ENCODE measurements at regions not wholly inside any gene's neighbourhood (a gene's known extent, or its start where the extent isn't known, plus 50 kb on each side); places are given as distances from the start of the nearest gene placed in this dataset.

- H3K36me3 ChIP-seq (replicated peaks in 1 of 2; ENCODE audit: control extremely low read depth in 1 of 2, control insufficient read depth in 1 of 2, extremely low read depth in 1 of 2, insufficient read depth in 2 of 2, low read length in 1 of 2) = no peaks in the 10 kb centered on the region
- Mint-ChIP-seq H3K27me3 (peaks cover 10% of the 10 kb centered on the region), H3K9me3 (ENCODE audit: insufficient read depth) (peaks cover 2% of the 10 kb centered on the region), H3K4me3 (no peak overlapping the region), H3K27ac (no peak overlapping the region), H3K4me1 (no peaks in the 10 kb centered on the region)
- no peaks in the 10 kb centered on the region for H3K4me1 ChIP-seq (ENCODE audit: control insufficient read depth in 2 of 2, insufficient read depth in 2 of 2, low read length in 2 of 2)
- WGBS (ENCODE audit: insufficient coverage) = no CpG with 5 or more reads among the region's 2 CpGs
- no peak overlapping the region for H3K4me2 ChIP-seq (replicated peaks; ENCODE audit: low read depth, low read length, poor library complexity, severe bottlenecking)
- H2AFZ ChIP-seq (ENCODE audit: insufficient read depth, low read depth, low read length, poor library complexity, severe bottlenecking) = no peak overlapping the region
- no peaks in the 10 kb centered on the region for H3K79me2 ChIP-seq (ENCODE audit: control insufficient read depth, insufficient read depth, low read length)
- no peak for DNase-seq
- H3K9ac ChIP-seq (ENCODE audit: low read length) = no peak overlapping the region
- TF ChIP-seq, protein P1, sequence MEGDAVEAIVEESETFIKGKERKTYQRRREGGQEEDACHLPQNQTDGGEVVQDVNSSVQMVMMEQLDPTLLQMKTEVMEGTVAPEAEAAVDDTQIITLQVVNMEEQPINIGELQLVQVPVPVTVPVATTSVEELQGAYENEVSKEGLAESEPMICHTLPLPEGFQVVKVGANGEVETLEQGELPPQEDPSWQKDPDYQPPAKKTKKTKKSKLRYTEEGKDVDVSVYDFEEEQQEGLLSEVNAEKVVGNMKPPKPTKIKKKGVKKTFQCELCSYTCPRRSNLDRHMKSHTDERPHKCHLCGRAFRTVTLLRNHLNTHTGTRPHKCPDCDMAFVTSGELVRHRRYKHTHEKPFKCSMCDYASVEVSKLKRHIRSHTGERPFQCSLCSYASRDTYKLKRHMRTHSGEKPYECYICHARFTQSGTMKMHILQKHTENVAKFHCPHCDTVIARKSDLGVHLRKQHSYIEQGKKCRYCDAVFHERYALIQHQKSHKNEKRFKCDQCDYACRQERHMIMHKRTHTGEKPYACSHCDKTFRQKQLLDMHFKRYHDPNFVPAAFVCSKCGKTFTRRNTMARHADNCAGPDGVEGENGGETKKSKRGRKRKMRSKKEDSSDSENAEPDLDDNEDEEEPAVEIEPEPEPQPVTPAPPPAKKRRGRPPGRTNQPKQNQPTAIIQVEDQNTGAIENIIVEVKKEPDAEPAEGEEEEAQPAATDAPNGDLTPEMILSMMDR (IDR thresholded peaks at IDR 0.05) = no peak
- no peak for TF ChIP-seq EZH2 (IDR thresholded peaks at IDR 0.05; ENCODE audit: borderline replicate concordance, insufficient read depth, low read depth, low read length, poor library complexity, severe bottlenecking)
- no peaks in the 10 kb centered on the region for H4K20me1 ChIP-seq (ENCODE audit: control insufficient read depth, insufficient read depth, low read length, poor library complexity, severe bottlenecking)
- H3K9me3 ChIP-seq (ENCODE audit: control extremely low read depth in 1 of 3, control insufficient read depth in 2 of 3, insufficient read depth in 1 of 3, low read length in 2 of 3) = no peaks in the 10 kb centered on the region
- ChIA-PET POLR2A (no interaction called here), CTCF (no interaction called here)
- H3K4me3 ChIP-seq (ENCODE audit: control extremely low read depth in 1 of 5, extremely low read depth in 1 of 5, insufficient read depth in 1 of 5, low read depth in 2 of 5, low read length in 4 of 5) = no peak overlapping the region
- H3K27ac ChIP-seq (ENCODE audit: low read length in 2 of 2) = no peak overlapping the region
- H3K27me3 ChIP-seq (replicated peaks in 1 of 4; ENCODE audit: control extremely low read depth in 1 of 4, control insufficient read depth in 3 of 4, insufficient read depth in 4 of 4, low read length in 3 of 4) = no peaks in the 10 kb centered on the region
- no peak for ATAC-seq (ENCODE audit: low read depth)
- intact Hi-C loops (cut with micrococcal nuclease) = no loop called here
Observed at GRCh38 chr2:160582081-160582480, 88.5 kb upstream of the RBMS1 start.

DNA sequence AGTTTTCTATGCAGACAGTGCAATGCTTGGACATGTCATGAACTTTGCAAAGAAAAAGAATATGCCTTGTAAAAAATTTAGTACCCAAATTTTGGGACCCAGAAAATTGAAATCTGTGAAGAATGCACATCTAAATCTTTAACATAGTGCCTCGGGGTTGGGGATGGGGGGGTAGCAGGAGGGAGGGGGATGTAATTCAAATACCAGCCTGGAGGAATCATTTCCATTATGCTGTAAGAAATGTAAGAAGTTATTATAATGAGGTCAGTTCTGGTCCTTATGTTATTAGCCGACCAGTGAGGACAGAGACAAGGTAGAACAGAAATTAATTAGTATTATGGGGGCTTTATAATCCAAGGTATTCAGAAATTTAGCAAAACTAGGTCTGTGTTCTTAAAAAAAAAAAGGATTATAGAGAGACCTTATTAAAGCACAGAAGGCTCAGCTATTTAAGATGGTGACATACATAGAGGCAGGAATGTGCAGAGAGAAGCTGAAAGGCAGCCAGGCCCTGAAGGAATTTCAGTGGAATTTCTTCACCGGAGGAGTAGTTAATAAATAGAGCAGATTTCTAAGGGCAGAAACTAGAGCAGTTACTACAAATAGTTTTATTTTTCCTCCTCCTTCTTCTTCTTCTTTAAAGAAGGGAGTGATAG is 89.0 kb upstream of the RBMS1 start:
- DNase-seq (no peak), ATAC-seq (ENCODE audit: low read depth) (no peak)
- Histone ChIP-seq H3K27me3 (replicated peaks in 1 of 4; ENCODE audit: control extremely low read depth in 1 of 4, control insufficient read depth in 3 of 4, insufficient read depth in 4 of 4, low read length in 3 of 4) (no peaks in the 10 kb centered on the region), H3K36me3 (replicated peaks in 1 of 2; ENCODE audit: control extremely low read depth in 1 of 2, control insufficient read depth in 1 of 2, extremely low read depth in 1 of 2, insufficient read depth in 2 of 2, low read length in 1 of 2) (no peaks in the 10 kb centered on the region), H3K9ac (ENCODE audit: low read length) (no peak overlapping the region), H3K9me3 (ENCODE audit: control extremely low read depth in 1 of 3, control insufficient read depth in 2 of 3, insufficient read depth in 1 of 3, low read length in 2 of 3) (no peaks in the 10 kb centered on the region), H3K4me2 (replicated peaks; ENCODE audit: low read depth, low read length, poor library complexity, severe bottlenecking) (no peak overlapping the region), H4K20me1 (ENCODE audit: control insufficient read depth, insufficient read depth, low read length, poor library complexity, severe bottlenecking) (no peaks in the 10 kb centered on the region), H3K79me2 (ENCODE audit: control insufficient read depth, insufficient read depth, low read length) (no peaks in the 10 kb centered on the region), H3K4me3 (ENCODE audit: control extremely low read depth in 1 of 5, extremely low read depth in 1 of 5, insufficient read depth in 1 of 5, low read depth in 2 of 5, low read length in 4 of 5) (no peak overlapping the region), H3K27ac (ENCODE audit: low read length in 2 of 2) (no peak overlapping the region), H3K4me1 (ENCODE audit: control insufficient read depth in 2 of 2, insufficient read depth in 2 of 2, low read length in 2 of 2) (no peaks in the 10 kb centered on the region), H2AFZ (ENCODE audit: insufficient read depth, low read depth, low read length, poor library complexity, severe bottlenecking) (no peak overlapping the region)
- H3K27ac Mint-ChIP-seq = no peak overlapping the region
- POLR2A ChIA-PET = no interaction called here
- TF ChIP-seq, protein P1 (IDR thresholded peaks at IDR 0.05) = no peak
- no peak for TF ChIP-seq EZH2 (IDR thresholded peaks at IDR 0.05; ENCODE audit: borderline replicate concordance, insufficient read depth, low read depth, low read length, poor library complexity, severe bottlenecking)
- WGBS (ENCODE audit: insufficient coverage) = 67% methylated on average over 1 of the region's 3 CpGs
- no peak overlapping the region for H3K4me3 Mint-ChIP-seq
- intact Hi-C loops (cut with micrococcal nuclease) = no loop called here
- peaks cover 10% of the 10 kb centered on the region for H3K27me3 Mint-ChIP-seq
- H3K9me3 Mint-ChIP-seq (ENCODE audit: insufficient read depth) = no peaks in the 10 kb centered on the region
- CTCF ChIA-PET = no interaction called here
- no peaks in the 10 kb centered on the region for H3K4me1 Mint-ChIP-seq

Measured in B cell (primary cell).